Panc1 (cell line): ENCODE measurements at regions not wholly inside any gene's neighbourhood (a gene's known extent, or its start where the extent isn't known, plus 50 kb on each side); places are given as distances from the start of the nearest gene placed in this dataset.

Experiments used
- ATAC-seq: fragments of 200-7000 bp; cut with Tn5 transposase; 2 replicates; pipeline ENCODE4 v1.9.1; 2020; ENCODE audit warnings: mild to moderate bottlenecking, moderate library complexity
- BruUV-seq: library from RNA; stranded (reverse); fragments of 400-500 nt; replicated peaks from 2 replicates; lab custom pipeline; 2021; lab: Mats Ljungman, UMichigan
- CTCF ChIA-PET: fragments of 300-600 bp; sonication (Branson Sonifier 250); formaldehyde crosslinking; loops from one replicate; lab custom pipeline; 2022; ENCODE audit warnings: antibody characterized with exemption; lab: Charles Lee
- POLR2A ChIA-PET: fragments of 300-600 bp; sonication (Branson Sonifier 250); formaldehyde crosslinking; loops from one replicate; lab custom pipeline; 2022; ENCODE audit warnings: antibody characterized with exemption; lab: Charles Lee
- DNase-seq: peaks from one replicate; pipeline ENCODE4 v3.0.0-alpha.2; 2010; ENCODE audit warnings: low read depth, low spot score
- H3K27ac ChIP-seq: 2 replicates; pipeline ENCODE4 v1.5.1; 2011; ENCODE audit warnings: mild to moderate bottlenecking, low read length, inconsistent platforms
- H3K27me3 ChIP-seq: fragments of 200-500 bp; sonication (Bioruptor generic); 2 replicates; pipeline ENCODE4 v1.6.0; 2014; ENCODE audit warnings: low read length, inconsistent platforms; ENCODE audit not compliant: control insufficient read depth, insufficient read depth
- H3K36me3 ChIP-seq: fragments of 200-500 bp; sonication (Bioruptor generic); 2 replicates; pipeline ENCODE4 v1.5.1; 2014; ENCODE audit warnings: inconsistent platforms, mild to moderate bottlenecking, low read length, moderate library complexity; ENCODE audit not compliant: control insufficient read depth, insufficient read depth
- H3K4me1 ChIP-seq: 2 replicates; pipeline ENCODE4 v1.5.1; 2011; ENCODE audit warnings: inconsistent platforms, mild to moderate bottlenecking, low read length, moderate library complexity; ENCODE audit not compliant: control insufficient read depth, insufficient read depth
- H3K4me3 ChIP-seq, 2 experiments: 2 replicates each; pipeline ENCODE4 v1.5.1; 2011 to 2012; ENCODE audit warnings: low read depth in 2 of 2, low read length in 2 of 2, mild to moderate bottlenecking in 2 of 2, inconsistent platforms in 1 of 2, moderate library complexity in 1 of 2
- H3K9me3 ChIP-seq: fragments of 200-500 bp; sonication (Bioruptor generic); 2 replicates; pipeline ENCODE4 v1.5.1; 2014; ENCODE audit warnings: low read depth, mild to moderate bottlenecking, inconsistent platforms, low read length, moderate library complexity; ENCODE audit not compliant: control insufficient read depth, insufficient read depth
- CTCF ChIP-seq: fragments of 450-650 bp; IDR thresholded peaks from 2 replicates; pipeline ENCODE4 v1.5.1; 2017; ENCODE audit warnings: mild to moderate bottlenecking
- POLR2AphosphoS5 ChIP-seq: IDR thresholded peaks from 2 replicates; pipeline ENCODE4 v1.6.1; 2012; ENCODE audit warnings: mild to moderate bottlenecking, low read depth, low read length, moderate library complexity
- REST ChIP-seq, 2 experiments: IDR thresholded peaks; 2 replicates each; pipeline ENCODE4 v1.6.1; 2011 to 2012; ENCODE audit warnings: low read depth in 2 of 2, control low read depth in 1 of 2, low read length in 1 of 2, mild to moderate bottlenecking in 1 of 2, moderate library complexity in 1 of 2; ENCODE audit not compliant: insufficient read depth in 1 of 2
- SIN3A ChIP-seq: IDR thresholded peaks from 2 replicates; pipeline ENCODE4 v1.6.1; 2012; ENCODE audit warnings: low read depth, mild to moderate bottlenecking, low read length, moderate library complexity, borderline replicate concordance; ENCODE audit not compliant: insufficient read depth
- TCF7L2 ChIP-seq: IDR thresholded peaks from 2 replicates; pipeline ENCODE4 v1.6.1; 2011; ENCODE audit warnings: mild to moderate bottlenecking, low read depth, low read length, inconsistent platforms
- in situ Hi-C: cut with HindIII; loops from 2 replicates; pipeline ENCODE4 v1.10.0; 2016; ENCODE audit warnings: low sequenced_read_pairs, low pct_unique_long_range_greater_than_20kb
- intact Hi-C: fragments of 100-400 bp; cut with micrococcal nuclease; formaldehyde crosslinking; loops from one replicate; pipeline ENCODE4 v1.10.0; 2022; ENCODE audit not compliant: unreplicated experiment

GRCh38 chr18:78001811-78002210 lies 752.2 kb downstream of the GALR1 start:
- no peak for ATAC-seq

DNA sequence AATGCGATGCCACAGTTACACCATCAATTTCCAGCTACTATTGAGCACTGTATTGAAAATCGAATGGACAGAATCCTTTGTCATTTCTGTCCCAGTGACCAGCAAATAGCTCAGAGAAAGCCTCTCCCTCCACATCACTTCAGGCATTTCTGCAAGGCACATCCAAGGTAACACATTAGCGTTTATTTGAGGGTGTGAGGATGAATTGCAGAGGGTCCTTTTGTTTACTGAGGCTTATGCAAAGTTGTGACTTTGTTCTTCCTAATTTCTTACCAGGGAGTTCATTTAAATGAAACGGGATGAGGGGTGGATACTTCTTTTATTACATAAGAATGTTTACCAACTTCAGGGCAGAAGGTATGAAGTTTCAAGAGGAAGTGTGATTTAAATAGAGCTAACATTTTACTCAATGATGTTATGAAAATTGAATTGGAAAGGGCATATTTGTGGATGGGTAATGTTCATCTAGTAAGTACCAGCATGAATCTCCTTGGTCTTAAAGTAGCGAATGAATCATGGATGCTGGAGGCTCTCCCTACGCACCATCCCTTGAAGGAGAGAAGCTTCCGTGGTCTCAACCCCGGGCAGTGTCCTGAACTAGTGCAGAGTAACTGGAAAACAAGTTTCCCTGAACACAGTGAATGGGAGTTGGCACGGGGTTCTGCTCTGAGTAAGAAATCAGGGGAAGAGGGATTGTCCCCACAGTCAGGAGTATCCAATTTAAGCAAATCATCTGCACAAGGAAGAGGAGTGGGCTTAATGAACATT lies 756.5 kb downstream of the GALR1 start:
- ATAC-seq (no peak), DNase-seq (no peak)
- BruUV-seq: no TSS peak
- Histone ChIP-seq H3K4me3 (no peak overlapping the region), H3K27me3 (no peaks in the 10 kb centered on the region), H3K9me3 (no peaks in the 10 kb centered on the region), H3K36me3 (no peaks in the 10 kb centered on the region), H3K27ac (no peak overlapping the region), H3K4me1 (no peaks in the 10 kb centered on the region)
- ChIA-PET CTCF (interaction anchor here (0.7 kb wide), 1 partner anchor 1082 kb away, joined by 3 read pairs; no protein-coding TSS in a partner anchor), POLR2A (no interaction called here)
- intact Hi-C loops (no loop called here), in situ Hi-C loops (no loop called here)
- TF ChIP-seq POLR2AphosphoS5 (no peak), TCF7L2 (no peak), SIN3A (no peak), REST (IDR thresholded peaks at IDR 0.05; ENCODE audit: insufficient read depth in 1 of 2, low read depth in 2 of 2, low read length in 1 of 2) (no peak), CTCF (no peak)

More at GRCh38 chr18:78001811-78002210, 752.2 kb downstream of the GALR1 start:
- intact Hi-C loops: no loop called here
- Histone ChIP-seq H3K27me3 (no peaks in the 10 kb centered on the region), H3K27ac (no peak overlapping the region), H3K4me3 (no peak overlapping the region), H3K9me3 (peaks cover 5% of the 10 kb centered on the region; the same call in 1 of the 2 replicates), H3K4me1 (no peaks in the 10 kb centered on the region), H3K36me3 (no peaks in the 10 kb centered on the region)
- no peak for DNase-seq
- ChIA-PET POLR2A (no interaction called here), CTCF (no interaction called here)
- TF ChIP-seq TCF7L2: no peak
- no peak for TF ChIP-seq CTCF
- no peak for TF ChIP-seq SIN3A
- TF ChIP-seq REST (IDR thresholded peaks at IDR 0.05; ENCODE audit: insufficient read depth in 1 of 2, low read depth in 2 of 2, low read length in 1 of 2): no peak
- TF ChIP-seq POLR2AphosphoS5: no peak
- BruUV-seq: no TSS peak
- in situ Hi-C loops: no loop called here
